Activated CD8-positive, alpha-beta memory T cell treated with anti-CD3 and anti-CD28 coated beads for 1 hour (primary cell): ENCODE measurements at regions not wholly inside any gene's neighbourhood (a gene's known extent, or its start where the extent isn't known, plus 50 kb on each side); places are given as distances from the start of the nearest gene placed in this dataset.

ENCODE experiments used
- DNase-seq, 2 donors: peaks; one replicate each; pipeline ENCODE4 v3.0.0-alpha.2; 2020; ENCODE audit warnings: low read depth in 1 of 2; ENCODE audit errors: extremely low read depth in 1 of 2

- no peak for DNase-seq
These were observed 201.8 kb upstream of the LEF1 start for GRCh38 chr4:108370291-108371141.

GRCh38 chr4:108369035-108369655 is 200.4 kb upstream of the LEF1 start:
- no peak for DNase-seq

DNA sequence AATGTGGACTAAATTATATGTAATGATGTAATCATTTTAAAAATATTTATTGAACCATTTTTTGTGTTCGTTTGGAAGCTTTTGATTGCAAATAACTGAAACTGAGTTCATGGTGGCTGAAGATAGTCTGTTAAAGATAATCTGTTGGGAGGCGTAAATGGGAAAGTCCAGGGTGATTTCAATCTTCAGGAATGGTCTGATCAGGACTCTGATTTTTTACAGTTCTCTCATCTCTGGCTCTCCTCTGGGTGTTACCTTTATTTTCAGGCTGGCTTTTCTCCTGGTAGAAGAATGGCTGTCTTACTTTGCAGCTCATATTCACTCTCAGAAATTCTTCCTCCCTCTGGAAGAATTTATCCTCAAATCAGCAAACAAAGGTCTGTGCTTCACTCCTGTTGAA is 199.0 kb upstream of the LEF1 start:
- no peak for DNase-seq

DNA sequence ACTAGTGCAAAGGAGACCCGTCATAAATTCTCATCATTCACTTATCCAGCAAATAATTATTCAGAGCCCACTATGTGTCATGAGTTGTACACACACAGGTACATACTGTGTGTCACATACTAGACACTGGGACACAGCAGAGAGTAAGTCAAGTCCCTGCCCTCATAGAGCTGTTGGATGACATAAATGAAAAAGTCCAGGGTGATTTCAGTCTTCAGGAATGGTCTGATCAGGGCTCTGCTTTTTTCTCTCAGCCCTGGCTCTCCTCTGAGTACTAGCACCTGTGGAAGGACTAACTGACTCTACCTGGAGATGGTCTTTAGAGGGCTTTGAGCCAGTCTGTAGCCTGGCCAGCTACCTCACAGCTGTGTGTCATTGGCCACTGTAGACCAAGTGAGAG is 198.0 kb upstream of the LEF1 start:
- DNase-seq = no peak

- DNase-seq = no peak
These were observed 196.8 kb upstream of the LEF1 start for GRCh38 chr4:108365551-108365950.

- DNase-seq = no peak
These were observed 193.2 kb upstream of the LEF1 start for GRCh38 chr4:108361886-108362285.

DNA sequence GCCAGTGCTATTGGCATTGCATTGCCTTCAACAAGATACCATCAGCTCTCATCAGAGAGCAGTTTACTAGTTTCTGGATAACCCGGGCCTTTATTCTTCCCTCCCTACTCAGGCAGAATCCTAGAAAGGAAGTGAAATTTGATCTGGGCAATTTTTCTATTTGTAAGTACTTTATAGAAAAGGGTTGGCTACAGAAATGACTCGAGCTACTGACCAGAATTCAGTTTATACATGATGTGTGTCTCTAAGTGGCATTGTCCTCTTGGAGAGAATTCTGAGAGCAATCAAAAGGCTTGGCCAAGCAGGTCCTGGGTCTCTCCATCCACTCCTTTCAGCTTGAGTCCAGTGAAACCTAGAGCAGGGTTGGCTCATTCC is 192.7 kb upstream of the LEF1 start:
- DNase-seq = no peak

DNA sequence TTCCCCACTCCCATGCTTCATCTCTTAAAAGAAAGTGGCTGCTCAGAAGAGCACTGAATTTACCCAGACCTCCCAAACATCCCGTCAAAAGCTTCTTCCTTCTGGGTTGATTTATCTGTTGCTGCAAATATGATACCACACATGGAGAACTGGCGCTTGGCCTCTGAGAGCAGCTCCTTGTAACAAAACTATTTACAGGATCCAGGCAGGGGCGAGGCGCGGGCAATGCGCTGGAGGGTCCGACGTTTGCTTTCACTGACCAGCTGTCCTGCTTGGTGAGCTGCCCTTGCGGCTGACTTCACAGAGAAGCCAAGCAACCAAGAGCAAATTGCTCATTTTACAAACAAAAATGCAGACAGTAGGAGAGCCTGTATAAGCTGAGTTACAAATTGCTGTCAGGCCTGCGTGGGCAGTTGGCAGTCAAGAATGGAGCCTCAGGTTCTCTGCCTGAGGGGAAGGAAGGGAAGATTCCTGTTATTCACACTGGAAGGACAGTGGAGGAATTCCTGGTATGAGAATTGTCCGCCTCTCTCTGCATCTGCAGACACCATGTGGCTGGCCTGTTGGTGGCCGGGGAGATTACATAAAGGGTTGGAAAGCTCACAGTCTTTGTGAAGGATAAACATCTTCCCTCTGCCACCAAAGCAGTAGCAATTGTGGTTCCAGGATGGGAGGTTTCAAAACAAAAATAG is 192.2 kb upstream of the LEF1 start:
- DNase-seq = no peak

- no peak for DNase-seq
These were observed 191.4 kb upstream of the LEF1 start for GRCh38 chr4:108359986-108360681.

GRCh38 chr4:108359130-108359985 is 190.6 kb upstream of the LEF1 start:
- DNase-seq = no peak

- no peak for DNase-seq
These were observed 187.3 kb upstream of the LEF1 start for GRCh38 chr4:108355902-108356535.

DNA sequence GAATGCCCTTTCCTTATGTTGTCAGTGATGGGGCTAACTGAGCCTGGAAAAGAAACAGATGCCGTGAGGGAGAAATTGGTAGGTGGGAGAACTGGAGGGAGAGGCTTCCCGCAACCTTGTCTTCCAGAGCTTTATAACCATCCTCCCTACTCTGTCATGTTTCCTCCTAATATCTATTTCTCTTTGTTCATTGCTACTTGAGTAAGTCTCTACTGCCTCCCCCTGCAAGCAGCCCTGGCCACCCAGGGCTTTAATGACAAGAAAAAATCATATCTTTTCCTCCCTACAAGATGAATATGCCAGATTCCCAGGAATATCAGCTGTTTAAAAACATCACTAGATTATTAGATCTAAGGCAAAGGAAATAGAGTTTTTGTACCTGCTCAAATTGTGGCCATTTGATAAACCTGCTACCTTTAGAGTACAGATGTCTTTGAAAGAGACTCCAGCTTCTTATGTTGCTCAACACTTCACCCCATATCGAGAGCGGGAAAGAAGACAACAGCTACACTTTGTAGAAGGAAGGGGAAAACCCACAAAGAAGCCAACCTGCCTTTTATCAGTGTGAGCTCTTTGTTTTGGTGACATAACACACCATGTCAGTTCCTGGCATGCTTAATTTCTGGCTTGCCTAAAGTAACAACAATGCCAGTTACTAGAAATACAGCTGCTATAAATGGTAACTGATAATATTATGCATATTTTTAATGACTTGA is 186.6 kb upstream of the LEF1 start:
- DNase-seq = no peak

- DNase-seq = no peak
These were observed 184.1 kb upstream of the LEF1 start for GRCh38 chr4:108352664-108353308.

GRCh38 chr4:108351791-108352190 is 183.1 kb upstream of the LEF1 start:
- no peak for DNase-seq

GRCh38 chr4:108350332-108350731 is 181.6 kb upstream of the LEF1 start:
- no peak for DNase-seq

DNA sequence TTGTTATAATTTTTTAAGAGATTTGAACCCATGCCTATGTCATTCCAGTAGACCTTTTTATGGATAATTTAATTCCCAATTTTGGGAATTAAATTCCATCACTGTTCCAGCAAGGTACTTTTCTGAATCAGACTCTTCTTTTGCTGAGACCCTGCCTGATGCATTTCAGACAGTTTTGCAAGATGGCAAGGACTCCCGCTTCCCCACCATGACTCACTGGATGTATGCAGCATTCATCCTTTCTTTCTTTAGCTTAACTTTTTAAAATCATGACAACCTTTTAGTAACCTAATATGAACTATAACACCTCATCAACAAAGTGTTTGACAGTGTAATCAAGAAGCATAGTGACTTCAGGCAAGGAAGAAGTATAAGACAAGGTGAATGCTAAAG is 178.1 kb upstream of the LEF1 start:
- no peak for DNase-seq

DNA sequence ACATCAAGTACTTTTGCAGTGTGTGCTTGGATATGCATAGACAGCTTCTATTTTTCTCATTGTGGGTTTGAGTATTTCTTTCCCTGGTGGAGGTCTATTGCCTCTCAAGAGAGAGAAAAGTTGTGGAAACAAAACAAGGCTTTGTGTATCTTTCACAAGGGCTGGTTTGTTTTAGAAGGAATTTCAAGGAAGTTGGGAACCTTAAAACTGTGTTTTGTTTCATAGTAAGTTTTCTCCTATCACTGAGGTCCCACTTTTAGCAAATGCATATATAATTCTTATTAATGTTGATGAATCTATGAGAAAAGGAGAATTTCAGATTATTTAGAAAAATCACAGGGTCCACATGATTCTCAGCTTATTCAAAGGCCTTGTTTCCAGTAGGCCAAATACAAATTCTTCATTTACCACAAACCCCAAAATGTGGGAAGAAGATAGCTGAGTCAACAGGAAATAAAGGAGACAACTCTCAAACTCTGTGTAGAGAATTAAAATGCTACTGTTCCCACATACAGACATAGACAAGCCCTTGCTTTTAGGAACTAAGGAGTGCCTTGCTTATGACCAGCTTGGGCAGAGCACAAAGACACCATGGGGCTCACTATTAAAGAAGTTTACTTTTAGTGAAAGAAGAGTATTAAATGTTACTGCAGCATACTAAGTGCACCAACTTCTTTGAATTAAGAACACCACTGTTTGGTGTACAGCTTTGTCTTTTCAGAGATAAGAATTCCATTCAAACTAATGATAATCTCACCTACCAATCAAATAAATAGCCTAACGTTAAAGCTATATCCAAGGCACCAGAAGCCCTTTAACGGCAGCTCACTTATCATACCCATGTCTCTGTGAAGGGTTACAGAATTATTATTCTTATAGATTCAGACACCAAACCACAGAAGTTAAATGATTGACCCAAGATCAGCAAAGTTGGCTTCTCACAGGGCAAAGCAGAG is 177.4 kb upstream of the LEF1 start:
- no peak for DNase-seq
